Heart left ventricle (tissue), 16 donors: ENCODE measurements at regions not wholly inside any gene's neighbourhood (a gene's known extent, or its start where the extent isn't known, plus 50 kb on each side); places are given as distances from the start of the nearest gene placed in this dataset.
"Not testable (repeated sequence)": the region's sequence is repeated elsewhere in the genome, so short reads cannot be mapped to it uniquely, and the experiment has no call there.

Experiments used
- ATAC-seq, 4 donors: fragments of 200-7000 bp; cut with Tn5 transposase; one replicate each; pipeline ENCODE4 v1.9.1; 2020 to 2022; ENCODE audit warnings: moderate library complexity in 4 of 4, mild to moderate bottlenecking in 3 of 4, moderate number of reproducible peaks in 1 of 4
- DNase-seq, 5 donors: peaks; one replicate each; pipeline ENCODE4 v3.0.0-alpha.2; 2020
- H3K27ac ChIP-seq, 12 donors: fragments of 200-600 bp; sonication (generic) in 4 of 12; one replicate each; pipeline versions ENCODE4 v1.5.0 to v1.8.0; 2016 to 2022; ENCODE audit warnings: mild to moderate bottlenecking in 2 of 12
- H3K27me3 ChIP-seq, 9 donors: fragments of 200-600 bp; sonication (generic) in 2 of 9; one replicate each; pipeline versions ENCODE4 v1.5.1 to v1.8.0; 2016 to 2022; ENCODE audit warnings: mild to moderate bottlenecking in 3 of 9
- H3K36me3 ChIP-seq, 9 donors: fragments of 200-600 bp; sonication (generic) in 2 of 9; one replicate each; pipeline versions ENCODE4 v1.5.0 to v1.8.0; 2018 to 2022; ENCODE audit warnings: mild to moderate bottlenecking in 2 of 9
- H3K4me1 ChIP-seq, 12 donors: fragments of 200-600 bp; sonication (generic) in 4 of 12; one replicate each; pipeline versions ENCODE4 v1.5.0 to v1.8.0; 2016 to 2022; ENCODE audit warnings: mild to moderate bottlenecking in 3 of 12
- H3K4me3 ChIP-seq, 12 donors: fragments of 200-600 bp; sonication (generic) in 4 of 12; one replicate each; pipeline versions ENCODE4 v1.5.0 to v1.8.0; 2017 to 2022; ENCODE audit warnings: mild to moderate bottlenecking in 9 of 12, moderate library complexity in 4 of 12
- H3K9me3 ChIP-seq, 12 donors: fragments of 200-600 bp; sonication (generic) in 4 of 12; one replicate each; pipeline versions ENCODE4 v1.5.0 to v1.8.0; 2016 to 2022; ENCODE audit warnings: mild to moderate bottlenecking in 1 of 12
- POLR2A ChIP-seq, 2 donors: fragments of 450-650 bp; IDR thresholded peaks; one replicate each; pipeline ENCODE4 v1.6.1; 2017; ENCODE audit warnings: antibody characterized with exemption in 2 of 2, mild to moderate bottlenecking in 2 of 2, moderate library complexity in 2 of 2
- WGBS, 4 donors: extraction: QIAGEN DNeasy Blood & Tissue Kit in 2 of 4; methylation state at CpG; one replicate each; pipeline versions ENCODE4 v1.1.5 to v1.1.7; 2013 to 2018; 5-methylcytosine and 5-hydroxymethylcytosine counted together
- intact Hi-C, 10 donors: fragments of 100-400 bp; cut with DNase I; formaldehyde crosslinking; loops; one replicate each; pipeline versions ENCODE4 v1.11.1 to v1.14.2; 2022
- TF ChIP-seq, protein P1 (sequence below), 12 donors: fragments of 200-600 bp; sonication (generic) in 4 of 12; IDR thresholded peaks; one replicate each; pipeline versions ENCODE4 v1.5.0 to v1.8.0; 2018 to 2022; ENCODE audit warnings: antibody characterized with exemption in 12 of 12, mild to moderate bottlenecking in 5 of 12
- donor health status: ischemic (EF 13 %, LVEDD 7.1; RV severe dilation, severe dysfunction).
- donor health status: healthy with polysubstance abuse.
- donor health status: DM: no; HTN: yes; CAD: no.
- donor health status: DM: no; HTN: no; CAD: no.
- donor health status: ischemic (EF 25% LVEDD 6.9; RV normal size, moderate dysfunction).
- donor health status: ischemic (EF 25% LVEDD 5.7; RV mildly dilated, moderate dysfunction).
- donor health status: healthy.
- donor health status: DM: yes; HTN: yes; CAD: no.
- donor health status: ischemic (EF 35%, LVEDD 5.7; RV mildly dilated, moderate dysfunction).
- donor health status: nonischemic (EF 11% LVEDD 7.7; RV severe dilation, severe dysfunction).
- donor health status: DM: yes; HTN: yes; CAD: no.
- donor health status: PGD.
- donor health status: ischemic (EF 29% LVEDD 5.4; RV normal size, mild dysfunction).
- donor health status: nonischemic (EF 23%, LVEDD 6.1; RV moderate dilation, normal function).

DNA sequence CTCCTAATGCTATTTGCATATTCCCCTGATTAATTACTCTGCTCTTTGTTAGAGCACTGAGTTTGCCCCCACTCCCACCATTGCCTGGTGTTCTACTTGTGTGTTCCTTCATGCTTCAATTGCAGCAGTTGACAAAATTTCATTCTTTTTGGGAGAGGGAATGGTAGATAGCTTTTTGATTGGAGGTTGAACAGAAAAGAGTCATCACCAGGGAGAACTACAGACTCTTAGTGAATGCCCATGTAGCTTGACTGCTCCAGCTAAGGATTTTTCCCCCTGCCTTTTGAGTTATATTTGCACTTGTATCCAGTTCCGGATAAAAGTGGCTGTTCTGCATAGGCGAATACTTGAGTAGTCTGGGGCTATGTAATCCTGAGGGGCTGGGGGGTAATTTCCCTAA is 183.9 kb downstream of the ETNK1 start:
- ATAC-seq = no peak
- H3K27ac ChIP-seq = no peak overlapping the region
- WGBS, 4 donors = 84 to 91% (median 89%) methylated on average over 2 of the region's 2 CpGs
- no peaks in the 10 kb centered on the region for H3K27me3 ChIP-seq
- H3K4me1 ChIP-seq = no peaks in the 10 kb centered on the region
- TF ChIP-seq POLR2A (IDR thresholded peaks at IDR 0.05) = no peak
- TF ChIP-seq, protein P1, sequence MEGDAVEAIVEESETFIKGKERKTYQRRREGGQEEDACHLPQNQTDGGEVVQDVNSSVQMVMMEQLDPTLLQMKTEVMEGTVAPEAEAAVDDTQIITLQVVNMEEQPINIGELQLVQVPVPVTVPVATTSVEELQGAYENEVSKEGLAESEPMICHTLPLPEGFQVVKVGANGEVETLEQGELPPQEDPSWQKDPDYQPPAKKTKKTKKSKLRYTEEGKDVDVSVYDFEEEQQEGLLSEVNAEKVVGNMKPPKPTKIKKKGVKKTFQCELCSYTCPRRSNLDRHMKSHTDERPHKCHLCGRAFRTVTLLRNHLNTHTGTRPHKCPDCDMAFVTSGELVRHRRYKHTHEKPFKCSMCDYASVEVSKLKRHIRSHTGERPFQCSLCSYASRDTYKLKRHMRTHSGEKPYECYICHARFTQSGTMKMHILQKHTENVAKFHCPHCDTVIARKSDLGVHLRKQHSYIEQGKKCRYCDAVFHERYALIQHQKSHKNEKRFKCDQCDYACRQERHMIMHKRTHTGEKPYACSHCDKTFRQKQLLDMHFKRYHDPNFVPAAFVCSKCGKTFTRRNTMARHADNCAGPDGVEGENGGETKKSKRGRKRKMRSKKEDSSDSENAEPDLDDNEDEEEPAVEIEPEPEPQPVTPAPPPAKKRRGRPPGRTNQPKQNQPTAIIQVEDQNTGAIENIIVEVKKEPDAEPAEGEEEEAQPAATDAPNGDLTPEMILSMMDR (IDR thresholded peaks at IDR 0.05) = no peak
- H3K36me3 ChIP-seq = no peaks in the 10 kb centered on the region
- no peaks in the 10 kb centered on the region for H3K9me3 ChIP-seq
- H3K4me3 ChIP-seq = no peak overlapping the region
- intact Hi-C loops = no loop called here
- DNase-seq = no peak

DNA sequence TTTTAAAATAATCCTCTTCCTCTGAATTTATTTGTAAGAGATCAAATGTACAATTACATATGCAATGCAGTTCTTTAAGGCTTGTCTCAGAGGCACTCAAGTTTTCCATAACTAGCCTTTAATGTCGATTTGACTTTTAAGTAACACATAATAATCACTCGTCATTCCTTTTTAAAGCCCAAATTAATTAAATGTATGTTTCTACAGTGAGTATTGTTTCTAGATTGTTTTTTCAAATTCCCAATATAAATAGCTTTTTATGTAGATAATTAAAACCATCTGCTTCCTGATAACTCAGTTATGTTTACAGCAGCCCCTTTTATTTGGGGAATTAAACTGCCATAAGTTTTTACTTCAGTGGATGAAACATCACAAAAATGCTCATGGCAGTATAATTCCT is 185.1 kb downstream of the ETNK1 start:
- no peaks in the 10 kb centered on the region for H3K36me3 ChIP-seq
- intact Hi-C loops = no loop called here
- no peaks in the 10 kb centered on the region for H3K4me1 ChIP-seq
- WGBS, 4 donors = 68 to 88% (median 76%) methylated on average over 2 of the region's 2 CpGs
- ATAC-seq (no peak), DNase-seq (no peak)
- no peaks in the 10 kb centered on the region for H3K9me3 ChIP-seq
- H3K27ac ChIP-seq = no peak overlapping the region
- H3K4me3 ChIP-seq = no peak overlapping the region
- TF ChIP-seq POLR2A (IDR thresholded peaks at IDR 0.05) = no peak
- TF ChIP-seq, protein P1 (IDR thresholded peaks at IDR 0.05) = no peak
- no peaks in the 10 kb centered on the region for H3K27me3 ChIP-seq

DNA sequence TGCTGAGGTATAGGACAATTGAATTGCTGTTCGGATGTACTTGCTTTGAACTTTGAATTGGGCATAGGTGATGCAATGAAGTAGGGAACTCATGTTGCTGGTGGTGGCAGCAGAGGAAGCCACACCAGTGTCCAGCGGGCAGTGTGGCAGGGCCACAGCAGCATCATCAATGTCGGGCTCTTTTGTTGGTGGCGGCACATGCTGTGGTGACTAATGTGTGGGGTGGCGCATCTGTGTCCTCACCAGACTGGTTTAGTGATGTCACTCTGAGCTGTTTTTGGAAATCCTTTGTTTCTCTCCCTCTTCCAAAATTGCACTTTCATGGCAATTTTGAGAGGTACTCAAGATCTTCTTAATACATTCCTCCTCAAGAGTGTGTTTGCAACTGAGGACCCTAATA is 187.6 kb downstream of the ETNK1 start:
- ATAC-seq (no peak), DNase-seq (no peak)
- Histone ChIP-seq H3K36me3 (no peaks in the 10 kb centered on the region), H3K27ac (no peak overlapping the region), H3K9me3 (no peaks in the 10 kb centered on the region), H3K4me3 (no peak overlapping the region), H3K27me3 (no peaks in the 10 kb centered on the region), H3K4me1 (no peaks in the 10 kb centered on the region)
- WGBS, 4 donors = 92 to 94% (median 94%) methylated on average over 5 of the region's 5 CpGs
- TF ChIP-seq POLR2A (IDR thresholded peaks at IDR 0.05) = no peak
- intact Hi-C loops = no loop called here

DNA sequence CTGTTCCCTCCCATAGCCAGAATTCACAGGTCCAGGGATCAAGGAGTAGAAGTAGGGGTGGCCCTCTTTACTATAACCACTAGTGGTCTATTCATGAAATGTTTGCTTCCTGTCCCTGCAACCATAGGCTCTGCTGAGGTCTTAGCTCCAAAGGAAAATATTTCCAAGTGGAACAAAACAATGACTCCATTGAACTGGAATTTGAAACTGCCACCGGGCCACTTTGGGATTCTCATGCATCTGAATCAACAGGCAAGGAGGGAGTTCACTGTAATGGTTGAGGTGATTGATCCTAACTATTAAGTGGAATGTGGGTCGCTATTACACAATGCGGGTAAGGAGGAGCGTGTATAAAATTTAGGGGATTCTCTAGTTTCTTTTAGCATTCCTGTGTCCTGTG is 197.0 kb downstream of the ETNK1 start:
- intact Hi-C loops = no loop called here
- Histone ChIP-seq H3K36me3 (no peaks in the 10 kb centered on the region), H3K27ac (no peak overlapping the region), H3K4me3 (no peak overlapping the region), H3K4me1 (no peaks in the 10 kb centered on the region), H3K27me3 (no peaks in the 10 kb centered on the region), H3K9me3 (peaks cover 0 to 10% (median 2%) of the 10 kb centered on the region in 12 donors)
- no peak for TF ChIP-seq POLR2A (IDR thresholded peaks at IDR 0.05)
- TF ChIP-seq, protein P1 (IDR thresholded peaks at IDR 0.05) = no peak
- WGBS, 4 donors = 82 to 88% (median 87%) methylated on average over 4 of the region's 4 CpGs
- DNase-seq (no peak), ATAC-seq (no peak)

DNA sequence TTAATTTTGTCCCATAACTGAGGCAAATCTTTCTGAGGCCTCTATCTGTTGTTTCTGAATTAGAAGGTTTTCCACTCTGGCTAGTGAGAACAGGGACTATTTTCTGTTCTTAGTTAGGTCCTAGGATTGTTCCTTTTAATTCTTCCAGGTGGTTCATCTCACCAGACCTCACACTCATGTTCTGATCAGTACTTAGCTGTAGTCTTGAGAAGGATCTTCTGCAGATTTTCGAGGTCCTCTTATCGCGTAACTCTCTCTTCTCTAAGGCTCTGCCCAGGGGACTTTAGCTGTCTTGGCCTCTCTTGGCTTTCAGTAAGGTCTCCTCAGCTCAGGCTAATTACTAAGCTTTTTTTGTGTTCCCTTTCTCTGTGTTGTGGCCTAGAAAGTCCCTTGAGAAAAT is 201.1 kb downstream of the ETNK1 start:
- Histone ChIP-seq H3K4me3 (no peak overlapping the region), H3K27ac (no peak overlapping the region), H3K9me3 (peaks cover 0 to 10% (median 2%) of the 10 kb centered on the region in 12 donors), H3K27me3 (no peaks in the 10 kb centered on the region), H3K36me3 (no peaks in the 10 kb centered on the region), H3K4me1 (no peaks in the 10 kb centered on the region)
- ATAC-seq (no peak), DNase-seq (no peak)
- 67 to 78% (median 70%) methylated on average over 3 of the region's 3 CpGs for WGBS, 4 donors
- intact Hi-C loops = no loop called here
- TF ChIP-seq, protein P1 (IDR thresholded peaks at IDR 0.05) = no peak
- no peak for TF ChIP-seq POLR2A (IDR thresholded peaks at IDR 0.05)

DNA sequence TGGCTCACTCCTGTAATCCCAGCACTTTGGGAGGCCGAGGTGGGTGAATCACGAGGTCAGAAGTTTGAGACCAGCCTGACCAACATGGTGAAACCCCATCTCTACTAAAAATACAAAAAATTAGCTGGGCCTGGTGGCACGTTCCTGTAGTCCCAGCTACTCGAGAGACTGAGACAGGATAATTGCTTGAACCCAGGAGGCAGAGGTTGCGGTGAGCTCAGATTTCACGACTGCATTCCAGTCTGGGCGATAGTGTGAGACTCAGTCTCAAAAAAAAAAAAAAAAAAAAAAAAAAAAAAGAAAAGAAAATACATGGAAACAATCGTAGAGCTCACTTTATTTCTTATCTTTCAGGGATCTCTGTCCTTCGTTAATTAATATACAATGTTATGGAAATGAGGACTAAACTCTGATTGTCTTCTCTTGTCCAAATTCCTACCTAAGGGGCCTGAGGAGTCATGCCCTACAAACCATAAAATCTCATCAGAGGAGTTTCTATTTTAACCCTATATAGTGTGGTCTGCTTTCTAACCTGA is 201.5 kb downstream of the ETNK1 start:
- H3K27me3 ChIP-seq, H3K4me1 ChIP-seq, H3K27ac ChIP-seq, ATAC-seq, H3K9me3 ChIP-seq, H3K36me3 ChIP-seq, DNase-seq, intact Hi-C loops, H3K4me3 ChIP-seq: not testable (repeated sequence)
- WGBS, 4 donors = 69 to 81% (median 76%) methylated on average over 9 of the region's 9 CpGs
